DOHH2 (cell line): ENCODE measurements at regions not wholly inside any gene's neighbourhood (a gene's known extent, or its start where the extent isn't known, plus 50 kb on each side); places are given as distances from the start of the nearest gene placed in this dataset.

Source experiments
- CTCF ChIP-seq: fragments of 200-600 bp; sonication (generic); IDR thresholded peaks from one replicate; pipeline ENCODE4 v1.5.1; 2014; ENCODE audit warnings: antibody characterized with exemption, mild to moderate bottlenecking, low read depth, low read length; ENCODE audit not compliant: poor library complexity, severe bottlenecking
- EZH2phosphoT487 ChIP-seq: fragments of 200-600 bp; sonication (generic); IDR thresholded peaks from 2 replicates; pipeline ENCODE4 v1.6.1; 2017; ENCODE audit warnings: borderline replicate concordance, mild to moderate bottlenecking, antibody characterized with exemption, low read length, moderate library complexity, mixed read lengths

DNA sequence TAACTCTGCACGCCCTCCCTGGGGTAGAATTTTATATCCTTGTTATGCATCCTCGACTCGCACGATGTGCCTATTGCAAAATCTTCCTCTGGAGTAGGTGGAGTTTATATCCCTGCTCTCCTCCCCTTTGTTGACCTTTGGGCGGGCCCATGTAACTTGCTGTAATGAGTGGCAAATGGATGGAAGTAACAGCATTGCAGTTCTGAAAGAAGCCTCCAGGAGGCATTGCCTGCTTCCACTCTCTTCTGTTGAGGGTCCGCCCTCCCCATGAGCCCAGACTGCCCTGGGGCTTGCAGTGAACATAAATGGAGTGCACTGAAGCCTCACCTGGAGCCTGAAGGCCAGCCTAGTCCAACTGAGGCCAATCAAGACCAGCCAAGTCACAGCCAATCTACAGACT, 62.2 kb upstream of the GRIK3 start:
- TF ChIP-seq CTCF (peak; percentile 60), EZH2phosphoT487 (no peak)
